ENCODE measurements at regions not wholly inside any gene's neighbourhood (a gene's known extent, or its start where the extent isn't known, plus 50 kb on each side); places are given as distances from the start of the nearest gene placed in this dataset.

DNA sequence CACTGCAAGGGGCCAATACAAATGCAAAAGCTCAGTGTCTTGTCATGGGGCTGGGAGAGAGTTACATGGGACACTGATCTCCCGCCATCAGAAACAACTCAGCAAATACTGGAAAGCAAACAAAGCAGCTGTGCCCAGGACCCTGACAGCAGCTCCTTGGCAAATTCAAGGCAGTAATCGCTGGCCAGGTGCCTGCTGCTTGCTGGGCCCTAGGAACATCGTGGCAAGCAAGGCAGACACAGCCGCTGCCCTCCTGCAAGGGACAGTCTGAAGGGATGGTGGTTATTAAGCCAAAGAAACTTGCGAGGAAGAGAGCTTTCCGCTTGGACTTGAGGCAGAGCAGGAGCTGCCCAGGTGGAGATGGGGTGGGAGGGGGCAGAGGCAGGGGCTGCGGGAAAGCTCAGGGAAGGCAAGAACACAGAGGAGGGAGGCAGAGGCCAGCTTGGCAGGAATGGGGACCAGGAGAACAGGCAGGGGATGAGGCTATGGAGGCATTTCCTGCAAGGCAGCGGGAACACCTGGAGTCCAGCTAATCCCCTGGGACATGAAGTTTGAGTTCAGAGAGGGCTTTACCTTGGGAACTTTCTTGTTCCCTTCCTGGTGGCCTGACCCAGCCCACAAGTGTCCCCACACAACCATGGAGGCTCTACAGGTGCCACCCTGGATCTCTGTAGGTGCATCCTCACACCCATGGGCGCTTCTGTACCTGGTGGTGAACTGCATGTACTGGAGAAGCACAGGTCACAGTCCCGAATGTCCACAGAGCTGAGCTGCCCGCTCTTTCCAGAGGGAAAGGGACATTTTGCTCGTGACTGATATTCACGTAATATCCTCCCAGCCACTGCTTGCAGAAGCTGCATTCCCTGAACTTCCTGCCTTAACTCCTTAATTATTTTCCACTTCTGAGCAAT lies 78.7 kb upstream of the ATP2B2 start:
- no peak for DNase-seq (ENCODE audit: low read depth in 4 of 4, low spot score in 2 of 4)

DNA sequence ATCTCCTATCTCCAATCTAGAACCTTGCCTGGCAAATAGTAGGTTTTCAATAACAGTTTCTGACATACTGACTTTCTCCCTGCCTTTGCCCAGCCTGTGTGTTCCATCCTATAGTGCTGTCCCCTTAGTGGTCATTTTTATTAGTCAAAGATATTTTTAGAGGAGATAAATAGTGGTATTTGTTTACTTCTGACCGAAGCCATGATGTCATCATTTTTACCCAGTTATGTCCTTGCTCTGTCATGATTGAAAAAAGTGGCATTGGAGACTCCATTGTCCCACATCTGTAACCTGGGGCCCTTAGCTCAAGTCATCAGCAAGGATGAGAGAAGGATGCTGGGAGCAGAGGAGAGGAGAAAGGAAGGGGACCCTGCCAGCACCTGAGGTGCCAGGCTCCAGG lies 80.6 kb upstream of the ATP2B2 start:
- DNase-seq (ENCODE audit: low read depth in 4 of 4, low spot score in 2 of 4): no peak

DNA sequence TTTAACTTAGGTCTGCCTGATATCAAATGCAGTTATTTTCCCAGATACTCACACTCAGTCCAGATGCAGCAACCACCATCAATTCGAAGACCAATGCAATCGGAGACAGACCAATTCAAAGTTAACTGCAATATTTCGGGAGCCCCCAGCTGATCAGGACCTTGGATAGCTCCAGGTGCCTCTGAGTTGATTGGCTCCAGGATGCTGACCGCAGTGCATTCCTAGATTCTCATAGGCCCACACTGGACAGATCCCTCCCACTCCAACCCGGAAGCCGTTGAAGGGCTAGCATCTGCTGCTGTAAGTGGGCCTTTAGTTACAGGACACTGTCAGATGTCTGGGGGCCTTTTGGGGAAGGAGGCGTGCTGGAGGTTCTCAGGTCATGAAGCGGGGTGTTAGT lies 89.5 kb upstream of the ATP2B2 start:
- peak; percentile 57 to 81 (median 67) for DNase-seq (ENCODE audit: low read depth in 4 of 4, low spot score in 2 of 4)

DNA sequence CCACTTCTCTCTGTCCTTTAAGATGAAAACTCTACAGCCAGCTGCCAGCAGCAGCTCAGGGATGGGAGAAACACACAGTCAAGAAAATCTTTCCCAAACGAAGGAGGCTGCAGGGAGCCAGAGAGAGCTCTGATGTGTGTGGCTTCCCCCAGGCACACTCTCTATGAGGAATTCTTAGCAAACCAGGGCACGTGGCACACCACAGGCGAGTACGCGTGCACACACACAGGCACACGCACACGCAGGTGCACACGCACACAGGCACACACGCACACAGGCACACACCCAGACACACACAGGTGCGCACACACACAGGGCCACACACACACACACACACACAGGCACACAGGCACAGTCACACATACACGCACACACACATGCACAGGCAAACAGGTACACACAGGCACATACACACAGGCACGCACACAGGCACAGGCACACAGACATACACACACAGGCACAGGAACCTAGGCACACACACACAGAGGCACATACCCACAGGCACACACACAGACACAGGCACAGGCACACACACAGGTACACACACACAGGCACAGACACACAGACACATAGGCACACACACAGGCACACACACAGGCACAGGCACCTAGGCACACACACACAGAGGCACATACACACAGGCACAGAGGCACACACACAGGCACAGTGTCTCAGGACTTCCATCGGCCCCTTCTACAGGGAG lies 91.5 kb upstream of the ATP2B2 start:
- no peak for DNase-seq (ENCODE audit: low read depth in 4 of 4, low spot score in 2 of 4)

DNA sequence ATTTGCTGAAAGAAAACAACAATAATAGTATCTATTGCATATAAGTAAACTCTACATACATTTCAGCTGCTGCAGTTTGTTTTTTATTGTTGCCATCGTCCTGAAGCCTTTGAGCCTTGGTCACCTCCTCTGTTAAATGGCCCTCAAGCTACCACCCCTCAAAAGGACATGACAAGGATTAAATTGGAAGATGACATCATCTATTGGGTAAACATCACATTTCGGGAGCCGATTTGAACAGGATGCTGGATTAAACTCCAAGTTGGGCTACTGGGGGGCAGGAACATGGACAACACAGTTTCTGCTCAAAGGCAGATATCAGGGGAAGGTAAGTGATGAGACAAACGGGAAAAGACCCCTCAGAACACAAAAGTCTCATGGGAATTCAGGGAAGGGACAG lies 92.3 kb upstream of the ATP2B2 start:
- DNase-seq (ENCODE audit: low read depth in 4 of 4, low spot score in 2 of 4): no peak

DNA sequence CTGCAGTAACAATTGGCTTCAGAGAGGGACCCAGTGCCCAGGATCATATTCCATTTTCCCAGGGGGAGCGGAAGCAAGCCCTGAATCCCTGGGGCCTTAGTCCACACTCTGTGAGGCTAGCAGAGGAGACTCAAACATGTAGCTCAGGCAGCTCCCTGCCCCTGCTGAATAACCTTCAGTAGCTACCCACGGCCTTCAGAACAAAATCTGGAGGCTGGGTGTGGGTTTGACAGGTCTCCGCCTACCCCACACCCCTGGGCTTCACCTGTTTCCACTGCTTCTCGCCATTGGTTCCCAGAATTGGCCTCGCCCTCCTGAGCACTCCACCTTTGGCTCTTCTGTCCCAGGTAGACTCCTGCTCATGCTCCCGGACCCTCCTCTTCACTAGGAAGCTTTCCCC lies 93.6 kb upstream of the ATP2B2 start:
- no peak for DNase-seq (ENCODE audit: low read depth in 4 of 4, low spot score in 2 of 4)

DNA sequence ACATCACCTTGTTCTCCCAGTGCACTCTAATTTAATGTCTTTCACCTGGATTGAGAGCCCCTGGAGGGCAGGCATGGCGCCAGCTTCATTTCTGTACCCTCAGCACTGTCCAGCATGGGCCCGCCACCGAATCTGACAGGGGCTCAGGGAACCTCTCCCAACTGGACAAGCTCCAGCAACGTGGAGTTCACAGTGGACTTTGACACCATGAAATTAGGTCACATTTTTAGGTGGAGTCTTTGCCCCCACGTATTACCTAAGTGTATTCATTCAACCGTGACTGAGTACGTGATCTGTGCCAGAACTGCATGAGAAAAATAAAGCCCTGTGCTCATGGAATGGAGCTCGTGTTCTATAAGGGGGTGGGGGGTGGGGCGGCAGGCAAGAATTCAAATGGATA lies 94.1 kb upstream of the ATP2B2 start:
- DNase-seq (ENCODE audit: low read depth in 4 of 4, low spot score in 2 of 4): no peak

DNA sequence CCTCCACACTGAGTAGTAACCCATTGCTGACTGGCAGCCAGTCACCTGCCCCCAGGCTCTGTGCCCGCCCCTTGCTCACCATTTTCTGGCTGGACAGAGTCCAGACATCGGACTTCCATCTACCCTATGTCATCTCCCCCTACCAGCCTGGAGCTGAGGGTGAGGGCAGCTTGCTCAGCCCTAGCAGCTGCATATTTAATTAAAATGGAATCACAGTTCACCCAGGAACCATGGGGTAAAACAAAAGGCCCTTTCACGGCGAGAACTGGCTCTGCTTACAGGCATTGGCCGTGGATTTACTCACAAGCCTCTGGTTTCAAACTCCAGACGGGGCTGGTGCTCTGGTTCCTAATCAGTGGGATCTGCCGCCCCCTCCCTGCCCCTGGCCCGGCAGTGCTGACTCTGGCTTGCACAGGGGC lies 94.9 kb upstream of the ATP2B2 start:
- DNase-seq (ENCODE audit: low read depth in 4 of 4, low spot score in 2 of 4): no peak

DNA sequence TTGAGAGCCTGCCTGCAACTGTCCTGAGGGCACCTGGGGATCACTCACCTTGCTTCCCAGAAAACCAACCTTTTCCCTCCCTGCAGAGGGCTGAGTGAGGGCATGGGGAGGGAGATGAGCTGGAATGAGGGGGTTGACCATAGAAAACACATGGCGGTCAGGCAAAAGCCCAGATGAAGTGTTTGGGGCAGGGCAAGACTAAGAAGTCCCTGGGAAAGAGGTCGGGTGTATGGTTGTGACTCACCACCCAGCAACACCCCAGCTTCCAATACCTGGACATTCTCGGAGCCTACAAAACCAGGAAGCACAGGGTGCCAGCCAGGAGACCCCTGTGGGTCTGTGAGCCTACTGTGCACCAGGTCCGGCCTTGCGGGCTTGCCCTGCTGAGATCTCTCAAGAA lies 95.3 kb upstream of the ATP2B2 start:
- DNase-seq (ENCODE audit: low read depth in 4 of 4, low spot score in 2 of 4): no peak

DNA sequence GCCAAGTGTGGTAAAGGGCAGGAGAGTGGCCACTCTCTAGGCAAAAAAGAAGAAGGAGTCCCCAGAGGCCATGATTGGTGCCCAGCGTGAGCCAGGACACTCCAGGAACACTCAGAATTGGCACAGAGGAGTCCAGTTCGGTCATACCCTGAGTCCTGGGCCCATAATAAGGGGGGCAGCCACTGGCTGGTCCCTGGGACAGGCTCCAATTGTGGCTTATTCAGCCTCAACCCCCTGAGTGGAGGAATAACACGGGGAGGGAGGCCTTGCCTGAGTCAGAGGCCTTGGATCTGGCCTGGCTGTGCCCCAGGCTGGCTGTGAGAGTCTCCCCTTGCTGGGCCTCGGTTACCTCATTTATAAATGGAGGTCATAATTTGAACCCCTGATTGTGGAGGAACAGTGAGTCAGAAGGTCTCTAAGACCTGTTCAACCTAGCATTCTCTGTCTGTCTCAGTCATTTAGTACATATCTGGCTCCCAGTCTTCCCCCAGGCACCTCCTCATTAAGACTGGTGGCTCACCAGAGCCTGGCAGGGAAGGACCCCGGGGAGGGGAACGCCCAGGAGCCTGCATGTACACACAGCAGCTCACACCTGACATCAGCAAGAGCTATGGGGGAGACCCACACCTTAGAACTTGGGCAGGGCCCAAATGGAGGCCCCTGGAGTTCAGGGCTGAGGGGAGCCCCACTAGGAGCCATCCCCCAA lies 95.9 kb upstream of the ATP2B2 start:
- DNase-seq (ENCODE audit: low read depth in 4 of 4, low spot score in 2 of 4): no peak

DNA sequence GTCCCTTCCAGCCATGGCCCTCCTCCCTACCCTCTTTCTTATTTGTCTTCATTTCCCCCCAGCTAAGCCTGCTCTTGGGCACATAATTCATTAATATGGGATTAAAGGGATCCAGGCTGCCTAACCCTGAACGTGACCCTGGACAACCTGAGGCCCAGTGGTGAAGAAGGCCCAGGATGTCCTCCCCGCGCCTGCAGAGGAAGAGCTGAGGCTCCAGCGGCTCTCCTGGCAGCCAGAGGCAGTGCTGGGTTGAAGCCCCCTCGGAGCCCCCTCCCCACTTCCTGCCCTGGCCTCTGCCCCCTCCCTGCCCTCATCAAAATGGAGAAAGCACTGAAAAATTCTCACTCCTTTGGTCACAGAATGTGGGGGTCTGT lies 96.5 kb upstream of the ATP2B2 start:
- no peak for DNase-seq (ENCODE audit: low read depth in 4 of 4, low spot score in 2 of 4)

DNA sequence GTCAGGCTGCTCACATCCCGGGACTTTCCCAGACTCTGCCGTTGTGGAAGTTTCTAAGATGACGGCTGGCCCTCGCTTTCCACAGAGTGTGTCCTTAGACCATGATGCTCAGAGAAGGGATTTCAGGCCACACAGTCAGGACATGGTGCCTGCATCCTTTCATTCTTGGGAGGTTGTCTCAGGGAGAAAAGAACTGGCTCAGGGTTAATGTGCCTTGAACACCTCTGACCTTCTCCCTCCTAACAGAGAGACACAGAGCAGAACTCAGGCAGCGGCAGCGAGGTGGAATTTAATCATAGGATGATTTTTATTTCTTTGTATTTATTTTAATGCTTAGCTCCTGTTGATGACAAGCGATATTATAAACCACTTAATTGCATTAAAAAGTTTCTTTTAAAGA lies 96.9 kb upstream of the ATP2B2 start:
- peak in 2 of 4 donors; percentile 17 to 22 for DNase-seq (ENCODE audit: low read depth in 4 of 4, low spot score in 2 of 4)

DNA sequence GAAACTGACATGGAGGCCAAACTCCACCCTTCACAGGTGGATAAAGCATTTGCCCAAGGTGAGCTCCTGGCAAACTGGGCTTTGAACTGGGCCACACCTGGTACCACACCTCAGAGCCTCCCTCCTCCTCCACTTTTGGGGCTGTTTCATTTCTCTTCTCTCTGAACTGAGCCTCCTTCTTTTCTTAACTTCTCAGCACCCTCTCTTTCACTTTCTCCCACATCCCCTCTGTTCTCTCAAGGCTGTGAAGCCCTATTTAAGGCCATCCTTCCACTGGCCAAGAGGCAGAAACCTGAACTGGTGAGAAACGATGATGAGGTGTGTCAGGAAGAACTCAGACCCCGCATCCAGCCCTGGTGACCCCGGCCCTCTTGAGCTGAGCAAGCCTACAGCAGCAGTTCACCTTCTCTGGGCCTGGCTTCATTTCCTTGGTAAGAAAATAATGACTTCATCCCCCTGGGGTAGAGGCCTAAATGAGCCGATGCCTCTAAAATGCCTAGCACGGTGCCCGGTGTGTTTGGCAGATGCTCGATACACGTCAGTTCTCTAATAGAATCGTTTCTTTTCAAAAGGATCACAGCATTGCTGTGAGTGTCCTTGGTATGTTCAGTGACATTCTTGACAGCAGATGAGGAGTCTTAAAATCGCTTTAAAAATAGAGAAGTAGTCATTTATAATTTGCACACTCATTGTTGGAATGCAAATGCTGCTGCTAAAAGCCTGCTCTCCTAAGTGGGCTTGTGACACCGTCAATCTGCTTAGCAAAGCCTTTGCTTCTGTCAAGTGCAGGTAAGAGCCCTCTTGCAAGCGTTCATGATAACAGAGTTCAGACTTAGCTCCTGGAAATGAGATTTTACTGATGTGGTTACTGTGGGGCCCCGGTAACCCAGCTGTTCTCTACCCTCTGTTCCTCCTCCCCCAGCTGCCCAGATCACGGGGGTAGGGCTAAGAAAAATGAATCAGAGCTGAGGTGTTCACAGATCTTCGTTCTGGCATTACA lies 97.7 kb upstream of the ATP2B2 start:
- no peak for DNase-seq (ENCODE audit: low read depth in 4 of 4, low spot score in 2 of 4)

DNA sequence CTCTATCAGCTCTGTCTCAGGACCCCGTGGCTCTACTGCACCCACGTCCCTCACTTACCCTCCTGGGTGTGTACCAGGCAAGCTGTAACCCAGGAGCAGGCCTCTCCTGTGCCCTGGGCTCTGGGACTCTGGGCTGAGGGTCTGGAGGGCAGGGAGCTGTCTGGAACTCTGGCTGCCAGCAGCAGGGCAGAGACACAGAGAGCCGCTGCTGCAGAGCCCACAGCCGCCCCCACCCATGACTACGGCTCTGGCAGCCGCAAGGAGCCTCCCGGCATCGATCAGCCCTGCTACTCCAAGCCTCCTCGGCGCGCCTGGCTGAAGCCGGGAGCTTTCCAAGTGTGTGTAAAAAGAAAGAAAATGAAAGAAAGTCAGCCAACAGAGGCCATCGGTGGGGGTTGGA lies 103.7 kb upstream of the ATP2B2 start:
- no peak for DNase-seq (ENCODE audit: low read depth in 4 of 4, low spot score in 2 of 4)

DNA sequence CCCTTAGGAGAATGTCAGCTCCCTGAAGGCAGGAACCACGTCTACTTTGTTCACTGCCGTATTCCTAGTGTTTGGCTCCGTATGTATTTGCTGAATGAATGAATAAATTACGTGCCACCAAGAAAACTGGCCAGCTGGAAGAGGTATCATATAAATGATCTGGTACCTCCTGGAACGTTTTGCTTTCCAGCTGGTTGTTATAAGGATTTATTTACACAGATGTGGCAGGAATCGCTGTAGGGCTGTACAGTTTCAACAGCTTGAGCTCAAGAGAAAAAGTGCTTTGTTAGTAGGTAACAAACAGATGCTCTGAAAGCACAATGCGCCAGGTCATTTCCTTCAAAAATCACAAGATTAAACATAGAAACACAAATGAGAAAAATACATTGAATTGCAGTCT lies 108.8 kb upstream of the ATP2B2 start:
- DNase-seq (ENCODE audit: low read depth in 4 of 4, low spot score in 2 of 4): no peak

DNA sequence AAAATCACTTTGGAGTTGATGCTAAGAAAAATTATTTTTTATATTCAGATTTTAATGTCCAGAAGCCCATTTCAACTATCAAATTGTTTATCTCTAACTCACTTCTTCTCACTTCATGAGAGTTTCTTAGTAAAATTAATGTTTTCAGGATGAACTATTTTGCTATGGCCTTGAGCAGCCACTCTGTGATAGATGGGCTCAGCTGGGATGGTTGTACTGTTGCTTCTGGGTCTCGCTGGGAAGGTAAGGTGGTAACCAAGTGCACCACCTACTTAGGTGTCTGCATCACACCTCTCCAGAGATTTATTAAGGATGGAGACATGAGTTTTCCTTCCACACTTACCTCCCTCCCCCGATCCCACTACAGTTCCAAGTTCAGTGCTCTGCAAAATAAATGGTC lies 110.3 kb upstream of the ATP2B2 start:
- DNase-seq (ENCODE audit: low read depth in 4 of 4, low spot score in 2 of 4): no peak

DNA sequence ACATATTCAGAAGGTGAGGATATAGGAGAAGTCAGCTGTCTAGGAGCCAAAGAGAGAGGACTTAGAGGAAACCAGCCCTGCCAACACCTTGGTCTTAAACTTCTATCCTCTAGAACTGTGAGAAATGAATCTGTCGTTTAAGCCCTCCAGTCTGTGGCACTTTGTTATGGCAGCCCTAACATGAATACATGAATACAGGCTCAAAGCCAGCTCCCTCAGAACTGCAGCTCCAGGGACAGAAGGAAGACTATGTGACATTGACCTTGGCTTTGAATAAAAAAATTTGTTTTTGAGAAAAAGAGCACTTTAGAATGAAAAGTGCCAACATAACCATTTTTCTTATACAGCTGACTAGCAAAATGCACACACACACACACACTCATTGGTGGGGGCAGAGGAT lies 110.9 kb upstream of the ATP2B2 start:
- no peak for DNase-seq (ENCODE audit: low read depth in 4 of 4, low spot score in 2 of 4)

DNA sequence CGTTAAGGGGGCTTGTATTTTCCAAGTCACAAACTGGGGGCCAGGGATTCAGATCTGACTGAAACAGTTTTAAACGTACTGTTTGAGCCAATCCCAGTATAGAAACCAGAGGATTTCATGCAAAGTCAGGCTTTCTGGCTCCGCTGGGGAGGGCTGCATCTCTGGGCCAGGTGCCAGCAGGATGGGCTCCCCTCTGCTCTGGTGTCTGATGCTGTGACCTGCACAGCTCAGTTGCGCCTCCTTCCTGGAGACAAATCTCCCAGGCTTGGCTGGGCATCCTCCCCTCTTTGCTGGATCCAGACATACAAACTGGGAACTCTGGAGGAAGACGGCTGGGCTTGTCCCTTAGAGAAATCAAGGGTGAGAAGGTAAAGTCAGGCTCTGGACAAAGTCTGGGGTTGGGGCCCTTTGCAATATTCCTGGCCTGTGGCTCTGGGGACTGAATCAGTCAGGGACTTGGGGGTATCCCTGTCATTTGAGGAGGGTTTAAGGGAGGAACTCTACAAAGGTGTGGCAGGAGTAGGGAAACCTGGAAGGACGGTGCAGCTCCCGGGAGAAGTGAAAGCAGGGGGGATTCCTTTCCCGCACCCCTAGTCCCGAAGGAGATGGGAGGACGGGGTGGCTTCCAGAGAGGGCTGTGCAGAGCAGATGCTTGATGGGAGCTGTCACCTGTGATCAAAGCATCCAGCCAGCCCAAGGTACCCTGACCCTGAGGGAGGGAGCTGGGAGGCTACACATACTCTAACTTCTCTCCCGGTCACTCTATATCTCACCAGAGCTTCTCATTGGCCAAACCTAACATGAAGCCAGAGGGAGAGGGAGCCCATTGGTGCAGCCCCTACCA lies 114.8 kb upstream of the ATP2B2 start:
- no peak for DNase-seq (ENCODE audit: low read depth in 4 of 4, low spot score in 2 of 4)

DNA sequence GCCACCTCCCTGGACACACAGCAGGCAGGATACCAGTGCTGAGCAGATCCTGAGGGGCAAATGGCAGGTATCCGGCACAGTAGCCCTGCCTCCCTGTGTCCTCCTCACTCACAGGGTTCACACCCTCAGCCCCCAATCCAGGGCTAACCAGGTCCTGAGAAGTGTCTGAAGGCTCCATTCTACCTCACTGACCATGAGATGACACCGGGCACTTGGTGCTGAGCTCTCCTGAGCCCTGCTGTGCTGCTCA lies 115.4 kb upstream of the ATP2B2 start:
- DNase-seq (ENCODE audit: low read depth in 4 of 4, low spot score in 2 of 4): no peak

Measured in left renal cortex interstitium (tissue), 4 donors.